Kidney (tissue), 13 donors: ENCODE measurements at regions not wholly inside any gene's neighbourhood (a gene's known extent, or its start where the extent isn't known, plus 50 kb on each side); places are given as distances from the start of the nearest gene placed in this dataset.
A peak's percentile ranks its signal among the peaks of the same experiment; 100 is the strongest.

Source experiments
- DNase-seq, 5 donors: peaks; one replicate each; pipeline ENCODE4 v3.0.0-alpha.2; 2013 to 2020
- FAIRE-seq: peaks from 2 replicates; lab custom pipeline; 2012; peaks lifted over from hg19 to GRCh38; lab: Jason Lieb, UNC
- H3K27ac ChIP-seq, 2 donors: one replicate each; pipeline ENCODE4 v1.7.0; 2013; ENCODE audit warnings: low read depth in 2 of 2, low read length in 2 of 2, inconsistent platforms in 1 of 2
- H3K27me3 ChIP-seq: one replicate; pipeline ENCODE4 v1.7.1; 2013; ENCODE audit warnings: low read length, inconsistent platforms; ENCODE audit not compliant: control insufficient read depth, insufficient read depth
- H3K36me3 ChIP-seq, 3 donors: one replicate each; pipeline versions ENCODE4 v1.7.0 to v1.7.1; 2013; ENCODE audit warnings: low read length in 3 of 3, control low read depth in 1 of 3, inconsistent platforms in 1 of 3; ENCODE audit not compliant: insufficient read depth in 3 of 3, control insufficient read depth in 2 of 3
- H3K4me1 ChIP-seq, 3 donors: one replicate each; pipeline versions ENCODE4 v1.7.0 to v1.7.1; 2013; ENCODE audit warnings: low read length in 3 of 3, inconsistent platforms in 1 of 3, low read depth in 1 of 3; ENCODE audit not compliant: control insufficient read depth in 2 of 3, insufficient read depth in 2 of 3
- H3K4me3 ChIP-seq, 3 donors: one replicate each; pipeline versions ENCODE4 v1.7.0 to v1.8.1; 2013; ENCODE audit warnings: low read length in 3 of 3, control low read depth in 1 of 3, inconsistent platforms in 1 of 3
- H3K9ac ChIP-seq, 3 donors: one replicate each; pipeline versions ENCODE4 v1.7.0 to v1.7.1; 2013; ENCODE audit warnings: low read length in 3 of 3, control low read depth in 1 of 3, inconsistent platforms in 1 of 3
- H3K9me3 ChIP-seq, 3 donors: one replicate each; pipeline versions ENCODE4 v1.7.0 to v1.7.1; 2013; ENCODE audit warnings: low read length in 3 of 3, control low read depth in 1 of 3, inconsistent platforms in 1 of 3; ENCODE audit not compliant: control insufficient read depth in 2 of 3, insufficient read depth in 1 of 3
- CTCF ChIP-seq: IDR thresholded peaks from 3 replicates; pipeline ENCODE4 v1.5.1; 2012; ENCODE audit warnings: mild to moderate bottlenecking, moderate library complexity, borderline replicate concordance; ENCODE audit not compliant: insufficient read depth; ENCODE audit errors: extremely low read depth
- intact Hi-C: fragments of 100-400 bp; cut with DNase I; formaldehyde crosslinking; loops from one replicate; pipeline ENCODE4 v1.11.1; 2022
- donor health status: control.
- donor health status: control.
- donor health status: control.
- donor health status: control.
- donor health status: control.
- donor health status: DM: yes; HTN: yes; CAD: no.
- donor health status: Normal renal cell carcinoma (clear cell type).

GRCh38 chr15:38691377-38691776, 126.8 kb upstream of the RASGRP1 start:
- DNase-seq, result peak in 2 of 5 donors; percentile 33 to 48
- Histone ChIP-seq H3K4me3 (no peak overlapping the region), H3K36me3 (no peaks in the 10 kb centered on the region), H3K9ac (no peak overlapping the region), H3K9me3 (no peaks in the 10 kb centered on the region), H3K4me1 (no peaks in the 10 kb centered on the region), H3K27me3 (no peaks in the 10 kb centered on the region), H3K27ac (peak overlapping the region; percentile 0 to 53)
- intact Hi-C loops, result no loop called here
- no peak for TF ChIP-seq CTCF
- FAIRE-seq, result no peak

- intact Hi-C loops, result no loop called here
- no peaks in the 10 kb centered on the region for H3K9me3 ChIP-seq
- H3K36me3 ChIP-seq, result no peaks in the 10 kb centered on the region
- H3K27me3 ChIP-seq, result no peaks in the 10 kb centered on the region
- no peak overlapping the region for H3K4me3 ChIP-seq
- no peak for TF ChIP-seq CTCF
- H3K9ac ChIP-seq, result no peak overlapping the region
- peak overlapping the region; percentile 8 to 51 for H3K27ac ChIP-seq
- DNase-seq (no peak), FAIRE-seq (no peak)
- H3K4me1 ChIP-seq, result no peaks in the 10 kb centered on the region
These were observed 127.6 kb upstream of the RASGRP1 start for GRCh38 chr15:38691965-38692788.

- Histone ChIP-seq H3K36me3 (no peaks in the 10 kb centered on the region), H3K27ac (no peak overlapping the region), H3K4me3 (no peak overlapping the region), H3K27me3 (no peaks in the 10 kb centered on the region), H3K9me3 (no peaks in the 10 kb centered on the region), H3K9ac (no peak overlapping the region), H3K4me1 (no peaks in the 10 kb centered on the region)
- intact Hi-C loops, result no loop called here
- DNase-seq (no peak), FAIRE-seq (no peak)
- TF ChIP-seq CTCF, result no peak
These were observed 128.1 kb upstream of the RASGRP1 start for GRCh38 chr15:38692789-38693062.
